ENCODE measurements at regions not wholly inside any gene's neighbourhood (a gene's known extent, or its start where the extent isn't known, plus 50 kb on each side); places are given as distances from the start of the nearest gene placed in this dataset.
"Not testable (repeated sequence)": the region's sequence is repeated elsewhere in the genome, so short reads cannot be mapped to it uniquely, and the experiment has no call there.

DNA sequence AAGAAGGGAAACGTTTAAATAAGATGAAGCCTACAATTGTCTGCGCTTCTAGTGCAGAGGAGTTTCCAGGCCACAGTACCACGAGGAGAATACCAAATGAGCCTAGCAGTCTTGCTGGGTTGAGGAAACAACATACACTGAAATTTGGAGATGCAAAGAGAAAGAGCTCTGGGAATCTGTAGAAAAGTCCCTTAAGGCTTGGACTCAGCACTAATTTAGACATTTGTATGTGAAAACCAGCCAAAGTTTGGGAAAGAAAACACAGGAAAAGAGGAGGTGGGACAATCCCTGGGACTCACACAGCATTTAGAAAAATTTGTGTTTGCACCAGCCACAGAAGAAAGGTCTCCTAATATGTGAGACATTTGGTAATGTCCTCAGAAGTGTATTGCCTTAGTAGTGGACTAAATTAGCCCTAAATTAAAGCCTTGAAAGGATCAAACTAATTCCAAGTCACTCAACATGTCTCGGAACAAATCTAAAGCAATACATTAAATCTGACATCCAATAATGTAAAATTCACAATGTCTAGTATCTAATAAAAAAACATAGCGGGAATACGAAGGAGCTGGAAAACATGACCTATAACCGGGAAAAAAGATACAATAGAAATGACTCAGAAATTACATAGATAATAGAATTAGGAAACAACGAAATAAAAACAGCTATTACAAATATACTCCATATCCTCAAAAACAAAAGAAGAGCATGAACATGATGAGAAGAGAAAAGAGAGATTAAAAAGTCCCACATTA is 187.1 kb upstream of the NAMPT start:
- DNase-seq = no peak

DNA sequence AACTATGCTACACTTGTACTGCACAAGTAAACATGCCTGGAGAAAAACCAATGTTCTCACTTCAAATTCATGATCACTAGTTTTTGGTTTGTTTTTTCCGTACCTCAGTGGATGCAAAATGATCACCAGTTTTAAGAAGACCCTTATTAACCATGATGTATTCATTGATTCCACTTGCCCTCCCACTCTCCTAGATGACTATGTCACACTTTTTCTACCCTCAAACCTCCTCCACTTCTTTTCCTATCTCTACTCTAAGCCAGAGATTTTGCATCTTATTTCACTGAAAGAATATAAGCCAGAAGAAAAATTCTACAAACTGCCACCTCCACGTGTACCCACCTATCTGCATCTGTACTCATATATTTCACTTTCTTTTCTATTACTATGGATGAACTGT is 186.2 kb upstream of the NAMPT start:
- no peak for DNase-seq

DNA sequence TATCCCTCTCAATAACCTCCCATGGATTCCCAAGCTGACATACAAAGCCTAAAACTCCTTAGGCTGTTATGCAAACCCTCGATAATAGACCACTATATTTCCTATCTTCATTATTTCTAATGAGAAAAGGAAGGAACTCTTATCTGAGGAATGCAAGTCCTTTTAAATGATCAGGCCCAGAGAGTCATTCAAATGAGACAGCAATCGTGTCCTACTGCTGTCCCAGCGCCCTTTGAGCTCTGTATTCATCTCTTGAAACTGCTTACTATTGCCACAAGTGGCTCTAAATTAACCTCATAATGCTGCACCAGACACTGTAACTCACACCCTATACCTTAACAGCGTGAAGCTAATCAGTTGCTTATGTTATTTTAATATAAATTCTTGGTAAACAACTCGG is 182.1 kb upstream of the NAMPT start:
- DNase-seq = no peak

DNA sequence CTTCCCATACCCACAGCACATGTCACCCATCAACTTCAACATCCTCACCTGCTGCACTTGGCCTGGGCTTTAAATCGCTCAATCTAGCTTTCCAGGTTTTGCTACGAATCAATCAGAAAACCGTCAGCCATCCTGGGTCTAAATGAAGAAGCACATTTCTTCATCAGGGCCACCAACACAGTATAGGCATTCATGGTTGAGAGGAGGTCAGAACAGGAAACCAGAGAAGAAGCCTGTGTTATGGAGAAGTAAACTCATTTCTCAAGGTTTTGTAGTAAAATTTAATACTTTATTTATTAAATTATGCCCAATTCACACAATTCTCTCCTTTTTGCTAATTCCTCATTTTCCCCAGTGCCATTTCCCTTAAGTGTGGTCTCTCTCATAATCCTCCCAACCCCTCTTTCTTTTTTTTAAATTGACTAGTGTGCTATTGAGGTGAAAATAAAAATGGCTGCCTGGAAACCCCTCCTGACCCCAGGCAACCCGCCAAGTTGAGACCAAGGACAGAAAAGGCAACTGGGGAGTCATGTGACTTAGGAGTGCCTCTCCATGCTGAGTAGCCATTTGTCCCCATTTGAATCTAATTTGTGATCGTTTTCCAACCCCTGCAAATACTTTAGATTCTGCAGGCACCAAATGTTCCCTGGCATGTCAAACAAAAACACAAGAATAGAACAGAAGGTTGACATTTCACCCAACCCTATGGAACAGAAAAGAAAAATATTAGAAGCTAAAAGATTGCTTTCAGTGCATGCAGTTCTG is 181.1 kb upstream of the NAMPT start:
- no peak for DNase-seq

DNA sequence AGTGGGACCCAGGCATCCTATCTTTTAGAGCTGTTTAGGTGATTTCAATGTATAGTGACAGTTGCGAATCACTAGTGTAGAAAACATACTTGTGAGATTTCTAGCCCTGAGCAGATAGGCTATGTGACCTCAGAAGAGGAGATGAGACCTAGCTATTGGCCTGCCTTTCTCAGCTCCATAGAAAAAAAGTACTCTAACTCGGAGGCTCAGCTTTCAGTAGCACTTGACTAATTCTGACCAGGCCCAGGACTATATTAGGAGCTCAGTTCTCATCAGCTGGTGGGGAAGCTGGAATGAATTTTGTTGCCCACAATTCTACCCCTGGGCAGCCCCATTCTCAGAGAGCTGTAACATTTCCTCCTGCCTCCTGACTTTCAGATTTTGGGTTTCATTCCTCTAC is 179.9 kb upstream of the NAMPT start:
- DNase-seq = no peak

DNA sequence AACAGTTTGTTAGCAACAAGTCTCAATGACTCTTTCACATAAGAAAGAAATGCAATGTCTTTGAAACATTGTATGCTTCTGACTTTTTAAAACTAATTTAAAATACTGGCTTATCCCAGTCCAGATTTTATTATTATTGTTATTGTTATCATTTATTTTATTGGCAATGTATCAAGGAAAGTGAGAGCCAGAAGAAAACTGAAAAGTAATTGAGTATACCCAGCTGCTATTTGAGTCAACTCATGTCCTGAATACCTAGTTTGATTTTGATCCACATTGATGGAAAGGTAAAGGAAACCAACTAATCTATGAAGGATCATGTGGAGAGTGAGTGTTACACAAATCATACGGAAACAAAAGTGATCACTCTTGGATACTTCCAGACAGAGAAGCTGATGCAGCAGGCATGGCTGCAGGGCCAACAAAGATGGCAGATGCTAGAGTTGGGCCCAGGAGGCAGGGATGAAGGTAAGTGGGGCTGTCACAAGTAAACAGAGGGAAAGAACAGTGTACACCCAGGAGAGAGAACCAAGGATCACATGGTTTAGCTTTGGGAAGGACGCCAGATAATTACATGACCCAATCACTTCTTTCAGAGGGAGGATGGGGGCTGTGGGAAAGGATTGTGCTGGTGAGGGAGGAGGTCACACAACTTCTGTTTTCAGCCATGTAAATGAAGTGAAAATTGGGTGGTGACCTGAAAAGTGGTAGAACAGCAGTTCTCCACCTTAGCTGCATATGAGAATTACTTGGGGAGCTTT is 179.2 kb upstream of the NAMPT start:
- no peak for DNase-seq

DNA sequence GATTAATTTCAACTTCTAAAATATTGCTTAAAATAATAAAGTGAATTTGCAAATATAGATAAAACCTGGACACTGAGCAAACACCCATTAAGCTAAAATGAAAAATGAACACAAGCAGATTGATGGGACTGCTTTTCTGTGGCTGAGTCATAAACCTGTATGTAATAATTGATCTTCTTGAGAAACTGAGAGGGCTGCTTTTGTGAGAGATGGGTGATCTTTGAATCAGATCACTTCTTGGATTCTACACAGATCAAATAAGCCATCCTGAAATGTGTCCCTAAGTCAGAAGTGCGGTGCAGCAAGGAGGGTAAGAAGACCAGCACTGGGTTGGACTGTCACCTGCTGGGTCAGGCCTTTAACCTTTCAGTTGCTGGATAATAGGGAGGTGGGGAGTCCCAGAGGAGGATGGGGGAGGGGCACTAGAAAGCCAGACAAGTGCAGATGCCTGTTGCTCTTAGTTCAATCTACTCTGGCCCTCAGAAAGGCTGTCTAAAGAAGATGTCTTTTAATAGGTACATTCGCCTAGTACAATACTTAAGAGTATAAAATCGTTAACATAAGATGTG is 178.2 kb upstream of the NAMPT start:
- no peak for DNase-seq

DNA sequence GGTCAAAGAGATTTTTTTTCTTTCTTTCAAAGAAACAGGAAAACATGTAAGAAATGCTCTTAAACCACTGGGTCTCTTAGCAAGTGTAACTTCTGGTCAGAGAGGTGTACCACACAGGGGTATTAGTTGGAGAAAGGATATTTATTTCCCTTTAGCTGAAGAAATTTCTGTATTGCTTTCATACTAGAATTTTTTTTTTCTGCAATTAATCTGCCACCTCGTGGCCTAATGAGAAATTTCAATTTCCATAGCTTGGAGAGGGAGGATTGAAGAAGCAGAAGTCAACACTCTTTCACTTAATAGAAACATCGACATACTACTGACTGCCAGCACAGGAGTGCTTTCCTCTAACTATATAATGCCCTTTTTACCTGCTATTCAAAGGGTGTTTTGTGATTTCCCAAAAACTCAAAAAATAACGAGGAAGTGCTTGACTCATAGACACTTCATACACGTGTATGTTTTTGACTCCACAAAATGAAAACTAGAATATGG is 177.6 kb upstream of the NAMPT start:
- no peak for DNase-seq

DNA sequence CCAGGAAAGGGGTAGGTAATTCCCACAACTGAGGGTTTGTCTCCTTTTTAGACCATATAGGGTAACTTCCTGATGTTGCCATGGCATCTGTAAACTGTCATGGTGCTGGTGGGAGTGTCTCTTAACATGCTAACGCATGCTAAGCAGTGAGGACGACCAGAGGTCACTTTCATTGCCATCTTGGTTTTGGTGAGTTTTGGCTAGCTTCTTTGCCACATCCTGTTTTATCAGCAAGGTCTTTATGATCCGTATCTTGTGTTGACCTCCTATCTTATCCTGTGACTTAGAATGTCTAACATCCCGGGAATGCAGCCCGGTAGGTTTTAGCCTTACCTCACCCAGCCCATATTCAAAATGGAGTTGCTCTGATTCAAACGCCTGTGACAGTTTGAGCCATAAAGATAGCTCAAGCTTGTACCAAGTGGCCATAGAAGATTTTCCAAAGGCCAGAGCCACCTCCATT is 176.0 kb upstream of the NAMPT start:
- DNase-seq = no peak

DNA sequence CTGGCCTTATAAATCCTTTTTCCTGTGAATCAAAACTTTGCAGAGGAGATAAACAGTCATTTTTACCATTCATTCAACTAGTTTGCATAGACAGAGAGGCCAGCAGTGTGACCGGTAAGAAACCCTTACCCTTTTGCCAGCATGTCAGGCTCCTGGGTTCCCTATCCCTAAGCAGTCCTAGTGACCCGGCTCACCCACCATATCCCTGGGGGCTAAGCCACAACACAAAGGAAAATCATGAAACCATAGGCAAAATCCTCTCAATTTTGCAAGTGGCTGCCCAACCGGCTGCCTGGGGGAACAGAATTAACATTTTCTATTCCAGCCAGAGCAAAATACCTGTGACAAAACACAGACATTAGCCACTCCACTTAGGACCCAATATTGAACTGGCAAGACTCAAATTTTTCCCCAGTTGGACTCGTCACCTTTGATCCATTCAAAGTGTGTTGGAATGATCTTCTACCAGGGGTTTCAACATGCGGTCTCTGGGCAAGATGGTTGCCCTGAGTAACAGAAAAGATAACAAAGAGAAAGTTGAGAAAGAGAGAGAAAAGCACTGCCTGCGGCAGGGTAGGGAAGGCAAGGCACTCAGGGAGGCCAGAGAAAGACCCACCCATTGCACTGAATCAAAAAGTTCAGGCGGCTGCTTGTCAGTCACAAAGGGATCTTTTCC is 174.8 kb upstream of the NAMPT start:
- no peak for DNase-seq

DNA sequence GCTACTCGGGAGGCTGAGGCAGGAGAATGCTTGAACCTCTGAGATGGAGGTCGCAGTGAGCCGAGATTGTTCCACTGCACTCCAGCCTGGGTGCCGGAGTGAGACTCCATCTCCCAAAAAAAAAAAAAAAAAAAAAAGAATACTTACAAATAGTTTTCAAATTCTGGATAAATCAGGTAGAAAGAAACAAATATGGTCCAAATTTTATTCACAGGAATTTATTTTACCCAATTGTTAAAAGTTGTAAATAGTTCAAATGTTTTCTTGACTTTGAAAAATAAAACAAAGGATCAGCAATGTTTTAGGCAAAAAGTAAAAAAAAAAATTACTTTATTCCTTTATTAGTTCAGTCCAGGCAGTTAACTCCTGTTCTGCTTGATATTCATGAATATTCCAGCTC is 172.9 kb upstream of the NAMPT start:
- no peak for DNase-seq

DNA sequence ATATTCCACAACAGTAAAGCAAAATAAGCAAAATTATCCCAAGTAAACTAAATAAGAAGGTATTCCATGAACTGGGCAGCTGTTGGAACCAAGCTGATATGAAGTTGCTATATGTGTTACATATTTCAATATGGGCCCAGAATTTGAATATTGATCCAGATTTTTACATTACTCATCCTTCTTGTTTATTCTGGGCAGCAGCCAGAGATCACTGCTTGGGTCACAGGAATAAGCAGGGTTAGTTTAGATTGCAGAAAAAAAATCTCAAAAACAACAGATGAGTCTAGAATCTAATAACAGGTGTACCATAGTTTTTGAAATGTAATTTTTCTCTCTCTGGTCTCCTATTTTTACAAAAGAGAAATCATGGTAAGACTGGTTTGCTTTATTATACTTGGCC is 171.5 kb upstream of the NAMPT start:
- DNase-seq = no peak

DNA sequence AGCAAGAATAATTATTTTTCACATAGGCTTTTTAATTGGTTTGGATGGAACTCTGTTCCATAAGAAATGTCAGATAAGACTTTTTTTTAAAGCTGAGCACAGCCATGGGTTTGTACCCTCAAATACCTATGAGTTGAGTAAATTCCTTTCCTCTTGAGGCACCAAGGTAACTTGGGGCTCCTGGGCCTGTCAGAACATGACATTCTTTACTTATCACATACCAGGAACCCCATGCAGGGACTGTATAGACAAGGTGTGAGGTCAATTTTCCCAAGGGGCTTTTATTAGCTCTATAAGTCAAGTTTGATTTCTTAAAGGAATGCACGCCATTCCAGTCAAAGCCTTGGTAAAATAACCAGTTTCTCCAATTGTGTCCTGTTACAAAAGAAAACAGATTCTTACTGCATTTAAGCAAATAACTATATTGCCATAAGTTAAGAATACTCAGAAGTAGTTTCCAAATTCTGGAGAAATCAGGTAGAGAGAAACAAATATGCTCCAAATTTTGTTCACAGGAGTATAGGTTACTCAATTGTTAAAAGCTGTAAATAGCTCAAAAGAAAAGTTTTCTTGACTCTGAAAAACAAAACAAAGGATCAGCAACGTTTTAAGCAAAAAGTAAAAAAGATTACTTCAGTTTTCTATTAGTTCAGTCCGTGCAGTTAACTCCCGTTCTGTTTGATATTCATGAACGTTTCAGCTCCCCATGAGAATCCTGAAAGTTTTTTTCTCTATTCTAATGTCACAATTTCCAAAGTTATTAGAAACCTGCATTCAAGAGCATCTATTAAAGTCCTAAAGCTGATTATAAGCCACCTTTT is 167.5 kb upstream of the NAMPT start:
- no peak for DNase-seq

DNA sequence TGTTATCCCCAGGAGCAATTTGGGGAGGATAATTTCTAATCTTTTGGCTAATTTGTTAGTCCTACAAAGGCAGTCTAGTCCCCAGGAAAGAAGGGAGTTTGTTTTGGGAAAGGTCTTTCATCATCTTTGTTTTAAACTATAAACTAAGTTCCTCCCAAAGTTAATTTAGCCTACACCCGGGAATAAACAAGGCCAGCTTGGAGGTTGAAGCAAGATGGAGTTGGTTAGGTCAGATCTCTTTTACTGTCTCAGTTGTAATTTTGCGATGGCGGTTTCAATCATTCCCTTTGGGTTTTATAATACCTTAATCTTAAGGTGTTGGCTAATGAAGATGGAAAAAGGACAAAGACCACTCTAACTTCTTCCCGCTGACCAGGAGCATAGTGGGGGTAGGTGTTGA is 166.4 kb upstream of the NAMPT start:
- DNase-seq = no peak

DNA sequence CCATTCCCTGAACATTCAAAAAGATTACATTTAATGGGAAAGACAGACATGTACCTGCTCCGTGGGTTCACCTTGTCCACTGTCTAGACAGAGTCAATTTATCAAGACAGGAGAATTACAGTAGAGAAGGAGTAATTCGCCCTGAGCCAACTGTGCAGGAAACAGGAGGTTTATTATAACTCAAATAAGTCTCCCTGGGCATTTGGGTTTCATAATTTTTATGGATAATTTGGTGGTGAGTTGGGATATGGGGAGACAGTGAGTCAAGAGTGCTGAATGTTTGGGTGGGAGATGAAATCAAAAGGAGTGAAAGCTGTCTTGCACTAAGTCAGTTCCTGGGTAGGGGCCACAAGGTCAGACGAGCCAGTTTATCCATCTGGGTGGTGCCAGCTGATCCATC is 165.9 kb upstream of the NAMPT start:
- no peak for DNase-seq

DNA sequence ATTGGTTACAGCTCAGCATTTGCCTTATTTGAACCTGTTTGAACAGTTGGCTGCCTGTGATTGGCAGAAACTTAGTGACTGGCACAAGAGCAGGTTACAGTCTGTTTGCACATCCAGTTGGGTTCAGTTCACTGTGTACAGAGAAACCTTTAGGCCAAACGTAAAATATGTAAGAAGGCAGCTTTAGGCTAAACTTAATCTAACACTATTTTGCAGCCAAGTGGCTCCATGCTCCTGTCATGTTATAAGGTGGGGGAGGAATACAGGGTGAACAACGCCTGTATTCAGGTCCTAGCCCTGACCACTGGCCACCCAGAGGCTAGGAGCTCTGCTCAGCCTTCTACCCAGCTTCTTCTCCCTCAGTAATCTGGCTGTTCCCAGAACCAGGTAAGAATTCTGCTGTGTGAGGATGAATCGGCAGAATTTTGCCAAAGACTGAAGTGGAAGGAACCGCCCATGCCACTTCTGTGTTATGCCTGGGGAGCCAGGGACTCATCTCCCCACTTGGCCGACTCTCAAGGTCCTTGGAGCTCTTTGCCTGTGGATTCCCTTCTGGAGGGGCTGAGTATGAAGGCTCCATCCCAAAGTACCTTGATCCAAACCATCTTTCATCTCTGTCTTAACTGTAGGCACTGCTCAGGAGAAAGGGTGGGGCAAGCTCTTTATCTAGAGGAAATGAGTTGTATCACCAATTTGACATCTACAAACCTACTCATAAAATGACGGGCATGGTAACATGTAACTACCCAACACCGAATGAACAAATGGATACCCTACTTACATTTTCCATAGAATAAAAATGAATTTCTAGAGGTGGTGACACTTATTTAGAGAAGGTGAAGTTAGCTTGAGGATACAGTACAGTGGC is 164.4 kb upstream of the NAMPT start:
- DNase-seq = no peak

DNA sequence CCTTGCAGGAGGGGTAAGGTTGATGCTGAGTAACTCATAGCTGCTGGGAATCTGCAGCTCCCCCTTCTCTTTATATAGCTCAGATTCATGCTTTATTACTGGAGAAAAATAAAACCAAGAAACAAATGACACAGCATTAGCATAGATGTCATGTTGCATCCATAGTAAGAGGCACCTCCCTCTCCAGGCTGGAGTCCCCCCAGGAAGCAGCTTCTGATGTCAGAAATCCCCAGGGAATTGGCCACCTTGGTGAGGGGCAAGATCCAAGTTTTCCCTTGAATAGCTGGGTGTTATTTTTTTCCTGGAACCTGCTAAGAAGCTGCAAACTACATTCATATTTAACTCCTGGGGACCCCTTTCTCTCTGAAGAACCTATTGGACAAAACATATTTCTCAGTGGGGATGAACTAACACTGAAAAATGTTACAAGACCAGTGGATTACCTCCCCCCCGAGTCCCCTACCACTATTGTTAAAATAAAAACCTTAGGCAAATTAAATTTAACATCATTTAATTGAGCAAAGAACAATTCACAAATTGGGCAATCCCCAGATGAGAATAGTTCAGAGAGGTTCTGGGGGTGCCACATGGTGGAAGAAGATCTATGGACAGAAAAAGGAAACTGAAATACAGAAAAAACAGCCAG is 163.7 kb upstream of the NAMPT start:
- DNase-seq = no peak

DNA sequence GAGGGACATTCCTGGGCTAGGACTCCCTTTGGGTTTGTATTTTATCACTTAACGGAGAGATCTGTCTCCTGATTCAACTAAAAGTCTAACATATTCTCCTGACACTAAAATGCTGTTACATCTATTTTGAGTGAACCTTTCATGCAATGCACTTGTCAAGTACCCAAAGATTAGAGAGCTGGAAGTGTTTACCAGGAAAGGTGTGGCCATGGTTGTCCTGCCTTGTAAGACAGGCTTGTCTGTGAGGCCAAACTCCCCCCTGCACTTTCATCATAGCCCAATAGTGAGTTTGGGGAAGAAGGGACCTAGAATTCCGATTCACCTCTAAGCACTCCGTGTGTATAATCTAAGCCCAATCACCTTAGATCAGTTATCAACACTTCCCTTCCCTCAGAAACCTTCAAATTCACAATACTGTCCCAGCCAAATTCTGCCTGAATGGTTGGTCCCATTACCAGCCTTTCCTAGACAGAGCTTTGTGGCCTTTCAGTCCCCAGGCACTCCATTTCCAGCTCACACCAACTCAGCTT is 162.6 kb upstream of the NAMPT start:
- no peak for DNase-seq

DNA sequence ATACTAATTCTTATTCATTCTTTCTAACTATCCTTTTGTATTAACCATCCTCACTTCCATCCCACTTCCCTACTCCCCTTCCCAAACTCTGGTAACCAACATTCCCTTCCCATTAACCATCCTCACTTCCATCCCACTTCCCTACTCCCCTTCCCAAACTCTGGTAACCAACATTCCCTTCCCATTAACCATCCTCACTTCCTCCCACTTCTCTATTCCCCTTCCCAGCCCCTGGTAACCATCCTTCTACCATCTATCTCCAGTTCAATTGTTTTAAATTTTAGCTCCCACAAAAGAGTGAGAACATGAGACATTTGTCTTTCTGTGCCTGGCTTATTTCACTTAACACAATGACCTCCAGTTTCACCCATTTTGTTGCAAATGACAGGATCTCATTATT is 160.6 kb upstream of the NAMPT start:
- DNase-seq = not testable (repeated sequence)
